ENCODE measurements at regions not wholly inside any gene's neighbourhood (a gene's known extent, or its start where the extent isn't known, plus 50 kb on each side); places are given as distances from the start of the nearest gene placed in this dataset.

DNA sequence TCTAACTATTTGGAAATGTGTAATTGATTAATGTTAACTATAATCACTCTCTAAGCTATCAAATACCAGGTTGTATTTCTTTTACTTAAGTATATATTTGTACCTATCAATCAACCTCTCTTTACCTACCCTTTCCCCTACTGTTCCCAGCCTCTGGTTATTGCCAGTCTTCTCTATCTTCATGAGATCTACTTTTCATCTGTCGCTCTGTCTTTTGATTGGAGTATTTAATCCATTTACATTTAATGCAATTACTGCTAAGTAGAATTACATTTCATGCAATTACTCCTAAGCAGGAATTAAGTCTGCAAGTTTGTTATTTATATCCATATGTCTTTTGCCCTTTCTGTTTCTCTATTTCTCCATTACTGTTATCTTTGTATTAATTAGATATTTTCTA lies 148.1 kb downstream of the MAT2B start:
- TF ChIP-seq, protein P1, sequence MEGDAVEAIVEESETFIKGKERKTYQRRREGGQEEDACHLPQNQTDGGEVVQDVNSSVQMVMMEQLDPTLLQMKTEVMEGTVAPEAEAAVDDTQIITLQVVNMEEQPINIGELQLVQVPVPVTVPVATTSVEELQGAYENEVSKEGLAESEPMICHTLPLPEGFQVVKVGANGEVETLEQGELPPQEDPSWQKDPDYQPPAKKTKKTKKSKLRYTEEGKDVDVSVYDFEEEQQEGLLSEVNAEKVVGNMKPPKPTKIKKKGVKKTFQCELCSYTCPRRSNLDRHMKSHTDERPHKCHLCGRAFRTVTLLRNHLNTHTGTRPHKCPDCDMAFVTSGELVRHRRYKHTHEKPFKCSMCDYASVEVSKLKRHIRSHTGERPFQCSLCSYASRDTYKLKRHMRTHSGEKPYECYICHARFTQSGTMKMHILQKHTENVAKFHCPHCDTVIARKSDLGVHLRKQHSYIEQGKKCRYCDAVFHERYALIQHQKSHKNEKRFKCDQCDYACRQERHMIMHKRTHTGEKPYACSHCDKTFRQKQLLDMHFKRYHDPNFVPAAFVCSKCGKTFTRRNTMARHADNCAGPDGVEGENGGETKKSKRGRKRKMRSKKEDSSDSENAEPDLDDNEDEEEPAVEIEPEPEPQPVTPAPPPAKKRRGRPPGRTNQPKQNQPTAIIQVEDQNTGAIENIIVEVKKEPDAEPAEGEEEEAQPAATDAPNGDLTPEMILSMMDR (optimal IDR thresholded peaks at IDR 0.05 in 1 of 3, IDR thresholded peaks at IDR 0.05 in 1 of 3, conservative IDR thresholded peaks at IDR 0.05 in 1 of 3; ENCODE audit: extremely low read depth in 1 of 3, insufficient read depth in 2 of 3, low read length in 3 of 3): no peak
- no peak for TF ChIP-seq EZH2 (IDR thresholded peaks at IDR 0.05; ENCODE audit: low read length)

Measured in keratinocyte (primary cell).